ENCODE measurements at regions not wholly inside any gene's neighbourhood (a gene's known extent, or its start where the extent isn't known, plus 50 kb on each side); places are given as distances from the start of the nearest gene placed in this dataset.

DNA sequence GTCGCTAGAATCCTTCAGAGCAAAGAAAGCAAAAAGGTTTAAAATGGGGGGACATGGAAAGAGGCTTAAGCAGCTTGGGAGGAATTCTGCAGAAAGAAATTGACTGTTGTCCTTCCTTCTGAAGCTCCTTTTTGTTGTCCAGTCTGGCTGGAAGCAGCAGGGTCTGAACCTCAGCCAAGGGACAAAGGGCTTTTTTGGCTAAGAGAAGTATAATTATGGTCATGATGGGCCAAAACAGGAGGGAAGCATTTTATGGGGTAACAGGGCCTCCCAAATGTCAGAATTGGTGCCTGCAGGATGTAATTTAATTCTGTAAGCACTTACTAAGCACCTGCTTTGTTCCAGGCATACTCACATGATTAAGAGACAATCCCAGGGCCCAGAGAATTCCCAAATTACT, 74.2 kb upstream of the CPEB2 start:
- POLR2A ChIA-PET = no interaction called here
- Histone ChIP-seq H3K4me1 (ENCODE audit: control insufficient read depth in 1 of 2, insufficient read depth in 2 of 2, low read depth in 1 of 2, low read length in 1 of 2) (no peaks in the 10 kb centered on the region), H3K9me2 (no peaks in the 10 kb centered on the region), H3K27me3 (ENCODE audit: insufficient read depth) (no peaks in the 10 kb centered on the region), H2AFZ (ENCODE audit: low read depth) (no peak overlapping the region), H3K9ac (no peak overlapping the region), H3K36me3 (replicated peaks in 1 of 2; ENCODE audit: control insufficient read depth in 1 of 2, insufficient read depth in 2 of 2, low read length in 1 of 2) (no peaks in the 10 kb centered on the region), H3K79me2 (ENCODE audit: insufficient read depth) (no peaks in the 10 kb centered on the region), H3K4me2 (no peak overlapping the region), H3K9me3 (no peaks in the 10 kb centered on the region), H3K4me3 (ENCODE audit: low read depth in 2 of 2, low read length in 1 of 2) (no peak overlapping the region), H3K27ac (ENCODE audit: low read depth in 2 of 2, low read length in 1 of 2) (no peak overlapping the region), H4K20me1 (ENCODE audit: insufficient read depth) (no peaks in the 10 kb centered on the region), H3F3A (replicated peaks; ENCODE audit: insufficient read depth) (no peaks in the 10 kb centered on the region)
- TF ChIP-seq, protein P1, sequence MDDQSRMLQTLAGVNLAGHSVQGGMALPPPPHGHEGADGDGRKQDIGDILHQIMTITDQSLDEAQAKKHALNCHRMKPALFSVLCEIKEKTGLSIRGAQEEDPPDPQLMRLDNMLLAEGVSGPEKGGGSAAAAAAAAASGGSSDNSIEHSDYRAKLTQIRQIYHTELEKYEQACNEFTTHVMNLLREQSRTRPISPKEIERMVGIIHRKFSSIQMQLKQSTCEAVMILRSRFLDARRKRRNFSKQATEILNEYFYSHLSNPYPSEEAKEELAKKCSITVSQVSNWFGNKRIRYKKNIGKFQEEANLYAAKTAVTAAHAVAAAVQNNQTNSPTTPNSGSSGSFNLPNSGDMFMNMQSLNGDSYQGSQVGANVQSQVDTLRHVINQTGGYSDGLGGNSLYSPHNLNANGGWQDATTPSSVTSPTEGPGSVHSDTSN (IDR thresholded peaks at IDR 0.05) = no peak
- no peak for TF ChIP-seq TCF12 (IDR thresholded peaks at IDR 0.05)
- TF ChIP-seq FOXJ3 (CRISPR knock-in tag; IDR thresholded peaks at IDR 0.05) = no peak
- TF ChIP-seq, protein P2, sequence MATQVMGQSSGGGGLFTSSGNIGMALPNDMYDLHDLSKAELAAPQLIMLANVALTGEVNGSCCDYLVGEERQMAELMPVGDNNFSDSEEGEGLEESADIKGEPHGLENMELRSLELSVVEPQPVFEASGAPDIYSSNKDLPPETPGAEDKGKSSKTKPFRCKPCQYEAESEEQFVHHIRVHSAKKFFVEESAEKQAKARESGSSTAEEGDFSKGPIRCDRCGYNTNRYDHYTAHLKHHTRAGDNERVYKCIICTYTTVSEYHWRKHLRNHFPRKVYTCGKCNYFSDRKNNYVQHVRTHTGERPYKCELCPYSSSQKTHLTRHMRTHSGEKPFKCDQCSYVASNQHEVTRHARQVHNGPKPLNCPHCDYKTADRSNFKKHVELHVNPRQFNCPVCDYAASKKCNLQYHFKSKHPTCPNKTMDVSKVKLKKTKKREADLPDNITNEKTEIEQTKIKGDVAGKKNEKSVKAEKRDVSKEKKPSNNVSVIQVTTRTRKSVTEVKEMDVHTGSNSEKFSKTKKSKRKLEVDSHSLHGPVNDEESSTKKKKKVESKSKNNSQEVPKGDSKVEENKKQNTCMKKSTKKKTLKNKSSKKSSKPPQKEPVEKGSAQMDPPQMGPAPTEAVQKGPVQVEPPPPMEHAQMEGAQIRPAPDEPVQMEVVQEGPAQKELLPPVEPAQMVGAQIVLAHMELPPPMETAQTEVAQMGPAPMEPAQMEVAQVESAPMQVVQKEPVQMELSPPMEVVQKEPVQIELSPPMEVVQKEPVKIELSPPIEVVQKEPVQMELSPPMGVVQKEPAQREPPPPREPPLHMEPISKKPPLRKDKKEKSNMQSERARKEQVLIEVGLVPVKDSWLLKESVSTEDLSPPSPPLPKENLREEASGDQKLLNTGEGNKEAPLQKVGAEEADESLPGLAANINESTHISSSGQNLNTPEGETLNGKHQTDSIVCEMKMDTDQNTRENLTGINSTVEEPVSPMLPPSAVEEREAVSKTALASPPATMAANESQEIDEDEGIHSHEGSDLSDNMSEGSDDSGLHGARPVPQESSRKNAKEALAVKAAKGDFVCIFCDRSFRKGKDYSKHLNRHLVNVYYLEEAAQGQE (IDR thresholded peaks at IDR 0.05; ENCODE audit: low read depth, low read length) = no peak
- no peak for DNase-seq
- WGBS (ENCODE audit: low lambda C conversion rate) = 46% methylated on average over 1 of the region's 1 CpG
- CTCF ChIA-PET = interaction anchor here (0.6 to 1.1 kb wide), 2 partner anchors 10 to 94 kb away, joined by 3 to 4 read pairs; no protein-coding TSS in a partner anchor

DNA sequence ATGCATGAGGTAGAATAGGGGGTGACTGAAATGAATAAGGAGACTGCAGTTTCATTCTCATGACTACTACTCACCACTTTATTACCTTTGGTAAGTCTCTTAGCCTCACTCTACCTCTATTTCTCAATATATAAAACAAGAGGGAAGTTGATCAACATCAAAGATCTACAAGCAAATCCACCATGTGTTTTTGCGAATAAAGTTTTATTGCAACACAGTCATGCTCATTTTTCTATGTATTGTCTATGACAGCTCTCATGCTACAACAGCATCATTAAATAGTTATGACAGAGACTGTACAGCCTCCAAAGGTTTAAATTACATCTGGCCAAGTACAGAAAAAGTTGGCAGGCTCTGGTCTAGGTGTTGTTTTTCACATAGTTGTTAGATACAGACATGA, 72.6 kb upstream of the CPEB2 start:
- no peak overlapping the region for H3K4me2 ChIP-seq
- ChIA-PET POLR2A (no interaction called here), CTCF (no interaction called here)
- H3K4me1 ChIP-seq (ENCODE audit: control insufficient read depth in 1 of 2, insufficient read depth in 2 of 2, low read depth in 1 of 2, low read length in 1 of 2) = no peaks in the 10 kb centered on the region
- H3K9me2 ChIP-seq = no peaks in the 10 kb centered on the region
- no peaks in the 10 kb centered on the region for H3F3A ChIP-seq (replicated peaks; ENCODE audit: insufficient read depth)
- H3K27me3 ChIP-seq (ENCODE audit: insufficient read depth) = no peaks in the 10 kb centered on the region
- H3K9me3 ChIP-seq = no peaks in the 10 kb centered on the region
- no peaks in the 10 kb centered on the region for H3K36me3 ChIP-seq (replicated peaks in 1 of 2; ENCODE audit: control insufficient read depth in 1 of 2, insufficient read depth in 2 of 2, low read length in 1 of 2)
- no peaks in the 10 kb centered on the region for H3K79me2 ChIP-seq (ENCODE audit: insufficient read depth)
- WGBS (ENCODE audit: low lambda C conversion rate) = 88% methylated on average over 1 of the region's 1 CpG
- no peaks in the 10 kb centered on the region for H4K20me1 ChIP-seq (ENCODE audit: insufficient read depth)
- H3K9ac ChIP-seq = no peak overlapping the region
- H2AFZ ChIP-seq (ENCODE audit: low read depth) = no peak overlapping the region
- H3K4me3 ChIP-seq (ENCODE audit: low read depth in 2 of 2, low read length in 1 of 2) = no peak overlapping the region
- no peak for DNase-seq
- H3K27ac ChIP-seq (ENCODE audit: low read depth in 2 of 2, low read length in 1 of 2) = no peak overlapping the region
- TF ChIP-seq TAF1 (IDR thresholded peaks at IDR 0.05; ENCODE audit: borderline replicate concordance, low read depth, low read length) (no peak), GABPA (IDR thresholded peaks at IDR 0.05; ENCODE audit: low read depth) (no peak), CHD2 (IDR thresholded peaks at IDR 0.05; ENCODE audit: low read length, partially characterized antibody) (no peak), SMC3 (IDR thresholded peaks at IDR 0.05; ENCODE audit: low read depth, low read length) (no peak), TEAD4 (IDR thresholded peaks at IDR 0.05; ENCODE audit: borderline replicate concordance, insufficient read depth) (no peak)
- TF ChIP-seq, protein P1 (IDR thresholded peaks at IDR 0.05) = no peak
- TF ChIP-seq, protein P3, sequence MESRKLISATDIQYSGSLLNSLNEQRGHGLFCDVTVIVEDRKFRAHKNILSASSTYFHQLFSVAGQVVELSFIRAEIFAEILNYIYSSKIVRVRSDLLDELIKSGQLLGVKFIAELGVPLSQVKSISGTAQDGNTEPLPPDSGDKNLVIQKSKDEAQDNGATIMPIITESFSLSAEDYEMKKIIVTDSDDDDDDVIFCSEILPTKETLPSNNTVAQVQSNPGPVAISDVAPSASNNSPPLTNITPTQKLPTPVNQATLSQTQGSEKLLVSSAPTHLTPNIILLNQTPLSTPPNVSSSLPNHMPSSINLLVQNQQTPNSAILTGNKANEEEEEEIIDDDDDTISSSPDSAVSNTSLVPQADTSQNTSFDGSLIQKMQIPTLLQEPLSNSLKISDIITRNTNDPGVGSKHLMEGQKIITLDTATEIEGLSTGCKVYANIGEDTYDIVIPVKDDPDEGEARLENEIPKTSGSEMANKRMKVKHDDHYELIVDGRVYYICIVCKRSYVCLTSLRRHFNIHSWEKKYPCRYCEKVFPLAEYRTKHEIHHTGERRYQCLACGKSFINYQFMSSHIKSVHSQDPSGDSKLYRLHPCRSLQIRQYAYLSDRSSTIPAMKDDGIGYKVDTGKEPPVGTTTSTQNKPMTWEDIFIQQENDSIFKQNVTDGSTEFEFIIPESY (IDR thresholded peaks at IDR 0.05; ENCODE audit: borderline replicate concordance, low read depth) = no peak

Measured in SK-N-SH (cell line).